ENCODE measurements at regions not wholly inside any gene's neighbourhood (a gene's known extent, or its start where the extent isn't known, plus 50 kb on each side); places are given as distances from the start of the nearest gene placed in this dataset.

- Histone ChIP-seq H3K4me3 (ENCODE audit: insufficient read depth, low read depth, low read length) (no peak overlapping the region), H3K27me3 (ENCODE audit: control insufficient read depth, insufficient read depth, low read length, poor library complexity, severe bottlenecking) (no peaks in the 10 kb centered on the region), H3K27ac (ENCODE audit: insufficient read depth, low read depth, low read length, poor library complexity, severe bottlenecking) (no peak overlapping the region), H3K4me1 (ENCODE audit: control insufficient read depth, insufficient read depth, low read length) (no peaks in the 10 kb centered on the region), H3K36me3 (ENCODE audit: control insufficient read depth, insufficient read depth, low read length) (no peaks in the 10 kb centered on the region), H3K9me3 (ENCODE audit: control insufficient read depth, low read length) (no peaks in the 10 kb centered on the region)
- WGBS, 2 experiments: 93 to 94% methylated on average over 5 of the region's 5 CpGs
These were observed 143.8 kb upstream of the PPARGC1A start for GRCh38 chr4:24033626-24034025.

- 92 to 93% methylated on average over 1 to 2 of the region's 2 CpGs for WGBS, 2 experiments
These were observed 142.6 kb upstream of the PPARGC1A start for GRCh38 chr4:24032371-24032989.

GRCh38 chr4:24026596-24026995, 136.7 kb upstream of the PPARGC1A start:
- H3K4me3 ChIP-seq (ENCODE audit: insufficient read depth, low read depth, low read length): no peak overlapping the region

More at GRCh38 chr4:24032371-24032989, 142.6 kb upstream of the PPARGC1A start:
- no peak overlapping the region for H3K4me3 ChIP-seq (ENCODE audit: insufficient read depth, low read depth, low read length)
- H3K27me3 ChIP-seq (ENCODE audit: control insufficient read depth, insufficient read depth, low read length, poor library complexity, severe bottlenecking): no peaks in the 10 kb centered on the region
- H3K4me1 ChIP-seq (ENCODE audit: control insufficient read depth, insufficient read depth, low read length): no peaks in the 10 kb centered on the region
- no peaks in the 10 kb centered on the region for H3K36me3 ChIP-seq (ENCODE audit: control insufficient read depth, insufficient read depth, low read length)
- no peak overlapping the region for H3K27ac ChIP-seq (ENCODE audit: insufficient read depth, low read depth, low read length, poor library complexity, severe bottlenecking)
- H3K9me3 ChIP-seq (ENCODE audit: control insufficient read depth, low read length): no peaks in the 10 kb centered on the region

DNA sequence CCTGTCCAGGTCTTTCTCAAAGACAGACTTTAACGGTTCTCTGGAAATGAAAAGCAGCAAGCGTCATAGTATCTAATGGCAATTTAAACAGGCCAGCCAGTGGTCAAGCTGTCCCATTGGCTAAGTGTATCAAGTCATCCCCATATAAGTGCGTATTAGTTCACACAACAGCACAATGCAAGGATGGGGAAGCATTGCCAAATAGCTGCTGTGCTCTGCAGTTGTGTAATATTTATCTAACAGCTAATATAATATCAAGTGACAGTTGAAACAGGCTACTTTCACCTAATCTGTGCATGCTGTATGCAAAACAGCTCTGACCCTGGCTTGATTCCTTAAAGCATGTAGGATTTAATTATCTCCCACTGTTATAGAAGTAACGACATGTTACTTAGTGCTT, 134.8 kb upstream of the PPARGC1A start:
- Histone ChIP-seq H3K27ac (ENCODE audit: insufficient read depth, low read depth, low read length, poor library complexity, severe bottlenecking) (no peak overlapping the region), H3K4me1 (ENCODE audit: control insufficient read depth, insufficient read depth, low read length) (no peaks in the 10 kb centered on the region), H3K27me3 (ENCODE audit: control insufficient read depth, insufficient read depth, low read length, poor library complexity, severe bottlenecking) (no peaks in the 10 kb centered on the region), H3K36me3 (ENCODE audit: control insufficient read depth, insufficient read depth, low read length) (no peaks in the 10 kb centered on the region), H3K4me3 (ENCODE audit: insufficient read depth, low read depth, low read length) (no peak overlapping the region), H3K9me3 (ENCODE audit: control insufficient read depth, low read length) (no peaks in the 10 kb centered on the region)
- 93 to 99% methylated on average over 3 to 4 of the region's 4 CpGs for WGBS, 2 experiments

More at GRCh38 chr4:24026596-24026995, 136.7 kb upstream of the PPARGC1A start:
- Histone ChIP-seq H3K36me3 (ENCODE audit: control insufficient read depth, insufficient read depth, low read length) (no peaks in the 10 kb centered on the region), H3K9me3 (ENCODE audit: control insufficient read depth, low read length) (no peaks in the 10 kb centered on the region), H3K4me1 (ENCODE audit: control insufficient read depth, insufficient read depth, low read length) (no peaks in the 10 kb centered on the region), H3K27me3 (ENCODE audit: control insufficient read depth, insufficient read depth, low read length, poor library complexity, severe bottlenecking) (no peaks in the 10 kb centered on the region), H3K27ac (ENCODE audit: insufficient read depth, low read depth, low read length, poor library complexity, severe bottlenecking) (no peak overlapping the region)
- 93 to 95% methylated on average over 4 of the region's 4 CpGs for WGBS, 2 experiments

GRCh38 chr4:24024157-24024556, 134.3 kb upstream of the PPARGC1A start:
- Histone ChIP-seq H3K9me3 (ENCODE audit: control insufficient read depth, low read length) (no peaks in the 10 kb centered on the region), H3K4me1 (ENCODE audit: control insufficient read depth, insufficient read depth, low read length) (no peaks in the 10 kb centered on the region), H3K27me3 (ENCODE audit: control insufficient read depth, insufficient read depth, low read length, poor library complexity, severe bottlenecking) (no peaks in the 10 kb centered on the region), H3K36me3 (ENCODE audit: control insufficient read depth, insufficient read depth, low read length) (no peaks in the 10 kb centered on the region), H3K27ac (ENCODE audit: insufficient read depth, low read depth, low read length, poor library complexity, severe bottlenecking) (no peak overlapping the region), H3K4me3 (ENCODE audit: insufficient read depth, low read depth, low read length) (no peak overlapping the region)
- 91 to 94% methylated on average over 4 of the region's 4 CpGs for WGBS, 2 experiments

DNA sequence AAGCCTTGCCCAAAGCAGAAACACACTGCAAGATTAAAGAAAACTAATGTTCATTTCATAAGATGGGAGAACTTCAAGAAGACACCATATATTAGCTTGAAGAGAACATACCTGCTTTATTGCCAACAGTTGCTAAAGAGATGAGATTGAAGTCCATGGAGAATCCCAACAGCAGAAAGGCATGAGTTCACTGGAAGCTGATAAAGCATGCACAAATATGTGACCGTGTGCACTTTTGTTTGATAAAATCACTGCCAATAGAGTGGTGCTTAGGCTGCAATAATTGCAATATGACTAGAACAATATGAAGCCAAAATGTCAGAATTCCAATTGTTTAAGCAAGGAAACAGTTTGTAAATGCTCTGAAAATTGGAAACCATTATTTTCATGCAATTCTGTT, 125.9 kb upstream of the PPARGC1A start:
- H3K27me3 ChIP-seq (ENCODE audit: control insufficient read depth, insufficient read depth, low read length, poor library complexity, severe bottlenecking): no peaks in the 10 kb centered on the region
- H3K4me1 ChIP-seq (ENCODE audit: control insufficient read depth, insufficient read depth, low read length): no peaks in the 10 kb centered on the region
- no peak overlapping the region for H3K27ac ChIP-seq (ENCODE audit: insufficient read depth, low read depth, low read length, poor library complexity, severe bottlenecking)
- WGBS, 2 experiments: 85 to 93% methylated on average over 1 of the region's 1 CpG
- H3K36me3 ChIP-seq (ENCODE audit: control insufficient read depth, insufficient read depth, low read length): no peaks in the 10 kb centered on the region
- no peak overlapping the region for H3K4me3 ChIP-seq (ENCODE audit: insufficient read depth, low read depth, low read length)
- H3K9me3 ChIP-seq (ENCODE audit: control insufficient read depth, low read length): no peaks in the 10 kb centered on the region

DNA sequence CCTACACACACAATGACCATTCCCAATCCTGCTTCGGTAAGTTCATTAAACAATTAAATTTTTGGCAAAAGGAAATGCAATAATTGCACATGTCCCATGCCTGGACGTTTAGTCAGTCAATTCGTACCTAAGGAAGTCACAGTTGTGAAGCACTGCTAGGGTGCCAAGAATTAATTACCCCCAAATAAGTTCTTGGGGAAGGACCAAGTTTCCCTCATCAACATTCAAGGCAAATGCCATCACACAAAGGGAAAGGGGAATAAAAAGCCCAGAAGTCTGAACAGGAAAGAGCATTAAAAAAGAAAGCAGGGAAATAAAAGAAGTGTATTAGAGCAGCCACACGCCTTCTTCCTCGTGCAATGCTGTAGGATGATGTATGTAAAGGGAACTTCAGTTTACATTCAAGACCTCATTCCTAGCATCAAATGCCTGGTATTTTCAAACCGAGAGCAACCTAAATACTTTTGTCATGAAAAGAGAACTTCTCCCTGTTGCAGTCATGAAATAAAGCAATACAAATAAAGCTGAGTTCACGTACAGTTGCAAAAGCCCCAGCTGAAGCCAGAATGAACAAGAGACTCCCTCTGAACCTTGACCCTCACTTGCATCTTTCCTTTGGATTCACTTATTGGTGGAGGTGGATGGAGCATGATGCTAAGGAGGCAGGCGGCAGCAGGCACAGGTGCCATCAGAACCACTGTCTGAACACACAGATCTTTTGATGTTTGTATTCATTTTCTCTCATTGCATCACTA, 124.0 kb upstream of the PPARGC1A start:
- WGBS, 2 experiments: 91 to 92% methylated on average over 8 of the region's 8 CpGs

GRCh38 chr4:24010994-24011393, 121.1 kb upstream of the PPARGC1A start:
- peaks cover 5% of the 10 kb centered on the region for H3K4me1 ChIP-seq (ENCODE audit: control insufficient read depth, insufficient read depth, low read length)
- no peak overlapping the region for H3K4me3 ChIP-seq (ENCODE audit: insufficient read depth, low read depth, low read length)
- no peaks in the 10 kb centered on the region for H3K9me3 ChIP-seq (ENCODE audit: control insufficient read depth, low read length)
- no peaks in the 10 kb centered on the region for H3K36me3 ChIP-seq (ENCODE audit: control insufficient read depth, insufficient read depth, low read length)
- H3K27me3 ChIP-seq (ENCODE audit: control insufficient read depth, insufficient read depth, low read length, poor library complexity, severe bottlenecking): no peaks in the 10 kb centered on the region
- WGBS, 2 experiments: 51 to 54% methylated on average over 1 of the region's 1 CpG
- H3K27ac ChIP-seq (ENCODE audit: insufficient read depth, low read depth, low read length, poor library complexity, severe bottlenecking): no peak overlapping the region

More for the DNA sequence above, 124.0 kb upstream of the PPARGC1A start:
- Histone ChIP-seq H3K27ac (ENCODE audit: insufficient read depth, low read depth, low read length, poor library complexity, severe bottlenecking) (no peak overlapping the region), H3K36me3 (ENCODE audit: control insufficient read depth, insufficient read depth, low read length) (no peaks in the 10 kb centered on the region), H3K27me3 (ENCODE audit: control insufficient read depth, insufficient read depth, low read length, poor library complexity, severe bottlenecking) (no peaks in the 10 kb centered on the region), H3K9me3 (ENCODE audit: control insufficient read depth, low read length) (no peaks in the 10 kb centered on the region), H3K4me1 (ENCODE audit: control insufficient read depth, insufficient read depth, low read length) (no peaks in the 10 kb centered on the region), H3K4me3 (ENCODE audit: insufficient read depth, low read depth, low read length) (no peak overlapping the region)

DNA sequence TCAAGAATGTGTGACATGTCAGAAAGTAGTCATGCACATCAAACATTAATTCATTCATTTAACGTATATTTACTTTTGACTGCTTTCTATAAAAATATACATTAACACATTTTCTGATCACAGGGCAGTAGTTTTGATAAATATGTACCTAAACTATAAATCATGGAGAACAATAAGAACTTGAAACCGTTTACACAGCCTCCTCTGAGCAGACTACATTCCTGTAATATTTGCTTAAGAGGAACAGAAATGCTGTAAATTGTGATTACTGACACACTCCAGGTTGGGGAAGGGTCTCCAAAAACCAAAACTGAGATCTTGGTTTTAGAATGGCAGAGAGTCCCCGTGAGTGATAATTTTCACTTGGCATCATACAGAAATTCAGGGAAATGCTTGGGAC, 120.7 kb upstream of the PPARGC1A start:
- H3K36me3 ChIP-seq (ENCODE audit: control insufficient read depth, insufficient read depth, low read length): no peaks in the 10 kb centered on the region
- no peaks in the 10 kb centered on the region for H3K27me3 ChIP-seq (ENCODE audit: control insufficient read depth, insufficient read depth, low read length, poor library complexity, severe bottlenecking)
- no peaks in the 10 kb centered on the region for H3K9me3 ChIP-seq (ENCODE audit: control insufficient read depth, low read length)
- H3K4me1 ChIP-seq (ENCODE audit: control insufficient read depth, insufficient read depth, low read length): peaks cover 5% of the 10 kb centered on the region
- WGBS, 2 experiments: 60 to 83% methylated on average over 1 to 3 of the region's 3 CpGs
- no peak overlapping the region for H3K4me3 ChIP-seq (ENCODE audit: insufficient read depth, low read depth, low read length)
- H3K27ac ChIP-seq (ENCODE audit: insufficient read depth, low read depth, low read length, poor library complexity, severe bottlenecking): no peak overlapping the region

DNA sequence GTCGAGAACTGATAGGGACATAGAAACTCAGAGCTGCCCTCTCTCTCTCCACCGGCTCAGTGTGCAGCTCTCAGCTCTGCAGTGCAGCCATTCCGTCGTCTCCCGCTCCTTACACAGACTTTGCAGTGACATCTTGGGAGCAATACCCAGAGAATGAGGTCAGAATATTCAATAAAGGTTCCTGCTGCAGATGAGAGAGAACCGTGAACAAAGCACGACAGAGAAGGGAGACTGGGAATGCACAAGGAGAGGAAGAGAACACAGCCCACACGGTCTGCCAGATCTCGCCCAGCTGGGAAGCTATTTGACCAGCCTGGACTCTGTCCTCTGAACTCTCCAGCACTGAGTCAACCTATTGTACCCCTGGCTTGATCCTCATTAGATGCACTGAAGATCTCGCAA, 118.0 kb upstream of the PPARGC1A start:
- Histone ChIP-seq H3K4me1 (ENCODE audit: control insufficient read depth, insufficient read depth, low read length) (peaks cover 10% of the 10 kb centered on the region), H3K9me3 (ENCODE audit: control insufficient read depth, low read length) (no peaks in the 10 kb centered on the region), H3K27ac (ENCODE audit: insufficient read depth, low read depth, low read length, poor library complexity, severe bottlenecking) (no peak overlapping the region), H3K4me3 (ENCODE audit: insufficient read depth, low read depth, low read length) (no peak overlapping the region), H3K27me3 (ENCODE audit: control insufficient read depth, insufficient read depth, low read length, poor library complexity, severe bottlenecking) (no peaks in the 10 kb centered on the region), H3K36me3 (ENCODE audit: control insufficient read depth, insufficient read depth, low read length) (no peaks in the 10 kb centered on the region)
- 87 to 89% methylated on average over 10 of the region's 10 CpGs for WGBS, 2 experiments

Measured in ectodermal cell (in vitro differentiated cells).